Forelimb muscle (tissue), 1 donor: ENCODE measurements at regions not wholly inside any gene's neighbourhood (a gene's known extent, or its start where the extent isn't known, plus 50 kb on each side); places are given as distances from the start of the nearest gene placed in this dataset.

ENCODE experiments used
- DNase-seq: peaks from one replicate; pipeline ENCODE4 v3.0.0-alpha.2; 2013; ENCODE audit warnings: low read depth

DNA sequence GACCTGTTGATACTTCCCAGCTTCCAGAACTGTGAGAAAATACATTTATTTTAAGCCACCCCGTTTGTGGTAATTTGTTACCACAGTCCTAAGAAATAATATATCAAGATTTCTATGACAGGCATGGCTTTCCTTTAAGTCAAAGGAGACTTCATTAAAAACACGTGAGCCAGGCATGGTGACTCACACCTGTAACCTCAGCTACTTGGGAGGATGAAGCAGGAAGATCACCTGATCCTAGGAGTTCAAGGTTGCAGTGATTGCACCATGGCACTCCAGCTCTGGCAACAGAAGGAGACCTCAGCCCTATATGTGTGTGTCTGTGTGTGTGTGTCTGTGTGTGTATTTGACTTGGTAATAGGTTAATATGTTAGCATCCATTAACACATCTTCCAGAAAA lies 69.8 kb upstream of the SCN7A start:
- DNase-seq = no peak

DNA sequence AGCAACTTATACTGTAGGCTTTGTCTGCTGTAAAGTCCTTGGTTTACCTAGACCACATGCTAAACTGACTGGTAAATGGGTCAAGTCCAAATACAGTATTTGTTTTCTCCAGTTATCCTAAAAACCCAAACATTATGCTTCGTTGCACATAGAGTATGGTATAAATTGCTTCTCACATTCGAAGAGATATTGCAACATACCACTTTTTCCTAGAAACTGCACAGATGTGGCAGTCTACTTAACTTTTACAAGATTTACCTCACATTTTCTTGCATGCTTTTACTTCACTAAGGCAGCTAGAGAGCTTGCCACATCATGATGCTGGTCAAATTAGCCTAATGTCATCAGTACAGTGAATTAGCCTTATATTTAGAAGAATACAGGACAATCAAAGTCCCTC lies 66.0 kb upstream of the SCN7A start:
- DNase-seq = no peak

DNA sequence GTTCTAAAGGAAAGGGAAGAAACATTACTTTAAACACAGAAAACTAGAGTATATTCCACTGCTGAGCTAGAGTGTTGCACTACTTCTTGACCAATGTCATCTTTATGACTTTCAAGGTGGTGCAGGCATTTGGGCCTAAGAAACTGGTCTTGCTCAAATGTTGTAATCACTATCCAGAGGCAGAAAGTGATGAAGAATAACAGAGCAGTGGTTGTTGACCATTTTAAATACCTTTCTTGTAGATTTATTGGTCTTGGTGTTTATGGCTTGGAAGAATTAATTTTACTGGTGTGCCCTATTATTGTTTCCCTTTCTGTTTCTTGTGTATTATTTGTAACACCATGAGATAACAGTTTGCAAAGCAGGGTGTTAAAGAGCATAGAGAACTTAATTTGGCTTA lies 56.9 kb upstream of the SCN7A start:
- no peak for DNase-seq

DNA sequence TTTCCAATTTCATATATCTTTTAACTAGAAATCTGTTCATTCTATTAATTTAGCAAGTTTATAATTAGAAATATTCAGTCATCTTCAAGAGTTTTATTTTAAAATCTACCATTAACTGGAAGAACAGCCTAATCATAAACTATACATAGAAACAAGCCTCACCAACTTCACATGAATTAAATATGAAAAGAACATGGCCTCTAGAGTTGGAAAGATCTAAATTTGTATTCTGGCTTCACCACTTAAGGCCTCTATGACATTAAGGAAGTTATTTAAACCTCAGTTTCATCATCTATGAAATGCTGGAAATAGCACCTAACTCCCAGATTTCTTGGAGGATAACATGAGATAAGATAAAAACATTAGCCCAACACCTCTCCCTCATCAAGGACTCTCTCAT lies 51.4 kb upstream of the SCN7A start:
- no peak for DNase-seq
